ENCODE measurements at regions not wholly inside any gene's neighbourhood (a gene's known extent, or its start where the extent isn't known, plus 50 kb on each side); places are given as distances from the start of the nearest gene placed in this dataset.
A peak's percentile ranks its signal among the peaks of the same experiment; 100 is the strongest.

DNA sequence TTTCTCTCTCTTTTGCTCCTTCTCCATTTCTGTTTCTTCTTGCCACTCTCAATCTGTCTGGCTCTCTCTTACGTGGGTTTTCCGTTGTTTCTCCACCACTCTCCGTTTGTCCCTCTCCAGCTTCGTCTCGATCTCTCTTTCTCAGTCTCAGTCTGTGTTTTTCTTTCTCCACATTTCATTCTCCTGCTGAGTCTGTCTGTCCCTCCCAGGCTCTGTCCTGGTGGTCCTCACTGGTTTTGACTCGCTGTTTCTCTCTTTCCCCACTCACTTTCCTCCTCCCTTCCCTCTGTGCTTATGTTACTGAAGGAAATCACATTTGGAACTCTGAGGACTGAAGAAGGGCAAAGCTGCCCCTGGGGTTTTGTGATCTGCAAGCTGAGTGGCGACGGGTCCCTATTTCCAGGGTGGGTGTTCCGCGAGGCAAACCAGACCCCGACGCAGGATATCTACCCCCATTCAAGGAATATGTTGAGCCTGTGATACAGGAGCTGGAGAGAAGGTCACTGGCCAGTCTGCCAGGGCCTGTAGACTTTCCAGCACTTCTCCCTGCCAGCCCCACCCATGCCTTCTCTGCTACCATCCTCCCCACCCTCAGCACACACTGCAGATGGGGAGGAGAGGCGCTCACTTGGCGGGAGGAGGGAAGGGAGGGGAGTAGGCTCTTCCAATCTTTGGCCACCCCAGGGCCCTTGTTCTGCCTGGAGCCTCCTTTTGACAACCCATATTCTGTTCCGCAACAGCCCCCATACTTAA, 102.7 kb upstream of the MAP1LC3B2 start:
- no peak for DNase-seq (ENCODE audit: low spot score)

DNA sequence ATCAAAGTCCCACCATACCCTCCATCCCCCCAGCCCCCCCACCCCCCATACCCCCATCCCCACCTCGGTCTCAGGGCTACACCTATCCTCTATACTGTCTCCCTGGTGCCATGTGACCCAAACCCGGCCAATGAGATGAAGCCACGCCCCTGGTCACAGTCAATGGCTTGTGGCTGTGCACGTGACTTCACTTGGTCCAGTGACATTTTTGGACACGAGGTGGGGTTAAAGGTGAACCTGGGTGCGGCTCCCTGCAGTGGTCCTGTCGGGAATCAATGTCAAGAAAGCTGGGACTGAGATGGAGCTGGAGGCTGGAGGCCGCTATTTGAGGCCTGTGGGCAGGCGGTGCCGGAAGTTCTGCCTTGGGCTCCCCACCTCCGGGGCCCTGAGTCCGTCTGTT, 100.7 kb upstream of the MAP1LC3B2 start:
- DNase-seq (ENCODE audit: low spot score): no peak

DNA sequence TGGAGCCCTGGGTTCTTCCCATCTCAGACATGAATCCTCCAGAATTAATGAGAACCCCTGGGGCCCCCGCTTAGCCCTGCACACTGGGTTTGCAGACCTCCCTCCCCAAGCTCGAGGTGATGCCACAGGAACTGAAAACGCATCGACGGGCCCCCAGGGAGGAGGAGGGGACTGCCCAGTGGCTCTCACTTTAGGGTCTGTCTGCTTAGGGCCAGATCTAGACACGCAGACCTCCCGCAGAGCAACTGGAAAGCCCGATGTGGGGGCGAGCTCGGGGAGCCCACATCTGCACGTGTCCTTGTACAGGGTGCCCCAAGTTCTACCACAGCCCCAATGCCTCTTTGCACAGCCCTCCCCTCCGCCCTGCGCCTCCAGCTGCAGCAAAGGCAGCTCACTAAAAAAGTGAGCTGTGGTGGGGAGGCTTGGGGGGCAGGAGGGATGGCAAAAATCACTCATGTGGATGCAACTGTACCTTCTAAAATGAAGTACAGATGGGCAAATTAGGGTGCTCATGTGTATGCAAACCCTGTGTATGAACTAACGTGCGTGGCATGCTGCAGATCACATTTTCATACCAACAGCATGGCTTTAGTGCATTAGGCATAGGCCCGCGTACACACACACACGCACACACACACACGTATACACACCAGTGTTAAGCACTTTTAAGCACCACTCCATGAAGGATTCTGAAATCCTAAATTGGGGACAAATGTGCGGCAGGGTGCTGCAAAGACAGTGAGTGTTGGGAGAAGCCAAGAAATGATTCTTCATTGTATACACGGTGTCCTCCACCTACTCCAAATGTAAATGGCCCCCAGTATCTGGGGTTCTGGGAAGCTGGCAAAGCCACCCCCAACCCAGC, 99.9 kb upstream of the MAP1LC3B2 start:
- DNase-seq (ENCODE audit: low spot score): no peak

DNA sequence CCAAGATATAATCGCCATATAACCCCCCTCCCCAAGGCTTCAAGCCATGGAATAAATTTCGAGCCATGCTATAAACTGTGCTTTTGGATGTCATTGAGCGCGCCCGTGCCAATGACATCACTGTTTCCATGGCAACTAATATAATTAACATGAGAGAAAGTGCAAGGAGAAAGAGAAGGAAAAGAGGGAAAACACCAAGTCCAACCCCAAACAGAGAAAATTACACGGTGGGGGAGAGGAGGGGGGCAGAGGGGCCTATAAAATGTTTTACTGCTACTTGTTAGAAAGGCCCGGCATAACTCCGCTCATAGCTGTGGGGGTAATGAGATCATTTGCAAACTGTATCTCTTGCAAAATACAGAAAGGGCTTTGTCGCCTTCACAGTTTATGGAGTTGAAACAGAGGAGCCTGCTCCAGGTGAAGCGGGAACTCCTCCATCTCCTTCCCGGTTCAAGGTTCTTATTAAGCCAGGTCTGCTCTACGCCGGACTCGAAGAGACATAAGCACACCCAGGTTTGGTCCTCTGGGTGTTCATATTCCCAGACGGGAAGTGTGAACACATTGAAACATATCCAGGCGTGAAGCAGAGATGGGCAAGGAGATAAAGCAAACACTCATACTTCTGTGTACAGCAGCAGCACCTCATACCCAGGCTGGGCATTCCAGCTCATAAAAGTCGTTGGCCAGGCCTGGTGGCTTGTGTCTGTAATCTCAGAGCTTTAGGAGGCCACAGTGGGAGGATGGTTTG, 99.1 kb upstream of the MAP1LC3B2 start:
- no peak for DNase-seq (ENCODE audit: low spot score)

DNA sequence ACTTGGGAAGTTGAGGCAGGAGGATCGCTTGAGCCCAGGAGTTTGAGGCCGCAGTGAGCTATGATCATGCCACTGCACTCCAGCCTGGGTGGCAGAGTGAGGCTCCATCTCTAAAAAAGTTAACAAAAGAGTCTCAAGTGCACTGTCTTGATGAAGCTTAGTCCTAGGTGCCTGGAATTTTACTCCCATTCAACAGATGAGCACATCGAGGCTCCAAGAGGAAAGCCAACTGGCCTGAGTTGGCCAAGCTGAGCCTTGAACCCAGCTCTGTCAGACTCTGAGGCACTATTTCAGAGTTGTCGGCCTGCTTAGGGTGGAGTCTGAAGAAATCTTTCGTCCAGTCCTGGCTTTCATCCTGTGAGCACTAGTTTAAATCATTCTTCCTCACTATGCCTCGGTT, 98.1 kb upstream of the MAP1LC3B2 start:
- DNase-seq (ENCODE audit: low spot score): no peak

DNA sequence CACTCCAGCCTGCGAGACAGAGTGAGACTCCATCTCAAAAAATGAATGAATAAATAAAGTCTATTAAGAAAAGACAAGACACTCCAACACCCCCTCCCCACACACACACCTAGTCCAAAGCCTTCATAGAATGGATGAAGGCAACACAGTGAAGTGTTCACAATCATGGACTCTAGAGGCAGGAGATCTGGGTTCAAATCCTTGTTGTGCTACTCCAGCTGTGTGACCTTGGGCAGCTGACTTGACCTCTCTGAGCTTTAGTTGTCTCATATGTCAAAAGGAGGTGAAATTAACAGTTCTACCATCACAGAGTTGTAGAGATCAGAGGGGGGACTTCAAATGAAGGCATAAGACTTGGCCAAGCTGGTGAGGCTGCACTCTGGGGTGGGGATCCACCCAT, 95.8 kb upstream of the MAP1LC3B2 start:
- no peak for DNase-seq (ENCODE audit: low spot score)

DNA sequence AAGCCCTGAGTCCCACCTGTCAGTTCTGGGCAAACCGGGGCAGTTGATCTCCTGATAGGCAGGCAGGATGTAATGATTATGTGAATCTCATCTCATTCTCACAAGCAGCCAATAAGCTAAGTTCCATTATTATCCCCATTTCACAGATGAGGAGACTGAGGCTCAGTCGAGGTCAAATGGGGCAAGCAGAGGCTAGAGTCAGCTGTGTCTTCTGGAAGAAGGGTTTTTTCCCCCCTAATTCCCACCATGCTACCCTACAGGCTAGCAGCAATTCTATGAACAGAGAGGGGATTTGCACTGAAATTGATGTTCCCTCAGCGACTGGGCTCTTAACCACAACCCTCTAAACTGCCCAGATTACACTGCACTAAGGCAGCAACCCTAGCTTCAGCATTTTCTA, 93.8 kb upstream of the MAP1LC3B2 start:
- DNase-seq (ENCODE audit: low spot score): no peak

DNA sequence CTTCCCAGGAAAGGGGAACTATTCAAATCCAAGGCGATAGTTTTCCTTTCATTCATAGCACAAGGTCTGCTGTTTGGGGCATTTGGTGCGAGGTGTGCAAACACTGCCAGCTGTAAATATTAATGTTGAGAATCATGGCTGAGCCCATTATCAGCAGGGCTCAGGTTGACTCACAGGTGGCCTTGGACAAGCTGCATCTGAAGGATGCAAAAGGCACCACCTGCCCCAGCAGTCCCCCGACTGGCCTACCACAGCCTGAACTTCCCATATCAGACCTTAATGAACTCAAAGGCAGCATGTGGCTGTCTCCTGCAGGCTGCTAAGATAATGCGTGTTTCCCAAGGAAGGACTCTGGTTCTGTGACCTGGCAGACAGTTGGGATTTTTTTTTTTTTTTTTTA, 93.3 kb upstream of the MAP1LC3B2 start:
- peak; percentile 24 for DNase-seq (ENCODE audit: low spot score)

DNA sequence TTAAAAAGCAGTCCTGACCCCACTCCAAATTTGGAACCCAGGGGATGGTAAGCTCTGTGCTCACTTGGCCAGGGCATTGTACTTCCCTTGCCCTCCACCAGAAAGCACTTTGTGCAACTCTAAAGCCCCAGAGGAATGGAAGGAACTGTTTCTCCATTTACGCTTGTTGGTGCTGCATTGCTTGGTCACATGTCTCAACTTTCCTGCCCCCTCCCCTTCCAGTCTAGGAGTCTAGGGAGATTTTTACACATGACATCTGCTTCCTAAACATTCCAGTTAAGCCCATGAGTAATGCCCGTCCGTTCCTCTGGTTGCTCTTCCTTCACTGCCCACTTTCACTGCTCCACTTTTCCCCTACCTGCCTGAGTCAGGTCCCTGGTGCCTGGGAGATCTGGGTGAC, 92.6 kb upstream of the MAP1LC3B2 start:
- DNase-seq (ENCODE audit: low spot score): peak; percentile 31

DNA sequence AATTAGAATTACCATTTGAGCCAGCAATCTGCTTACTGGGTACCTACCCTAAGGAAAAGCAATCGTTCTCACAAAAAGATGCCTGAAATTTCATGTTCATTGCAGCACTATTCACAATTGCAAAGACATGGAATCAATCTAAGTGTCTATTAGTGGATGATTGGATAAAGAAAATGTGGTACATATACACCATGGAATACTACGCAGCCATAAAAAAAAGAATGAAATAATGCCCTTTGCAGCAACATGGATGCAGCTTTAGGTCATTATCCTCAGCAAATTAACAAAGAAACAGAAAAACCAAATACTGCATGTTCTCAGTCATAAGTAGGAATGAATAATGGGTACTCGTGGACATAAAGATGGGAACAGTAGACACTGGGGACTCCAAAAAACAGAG, 89.8 kb upstream of the MAP1LC3B2 start:
- no peak for DNase-seq (ENCODE audit: low spot score)

DNA sequence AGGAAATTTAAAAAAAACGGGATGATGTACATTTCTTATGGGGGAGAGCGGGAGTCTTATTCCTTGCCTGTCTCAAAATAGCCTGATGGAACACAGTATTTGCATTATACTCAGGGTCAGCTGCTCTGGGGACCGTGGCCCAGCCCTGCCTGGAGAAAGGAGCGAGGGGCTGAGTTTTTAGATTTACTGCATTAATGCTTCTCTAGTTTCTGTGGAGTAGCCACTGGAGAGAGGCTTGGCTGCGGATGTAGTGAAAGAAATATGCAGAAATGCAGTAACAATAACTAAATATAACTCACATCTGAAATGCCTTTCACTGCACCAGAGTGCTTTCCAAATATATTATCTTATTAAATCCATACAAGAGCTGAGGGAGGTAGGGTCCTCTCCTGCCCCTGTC, 87.6 kb upstream of the MAP1LC3B2 start:
- no peak for DNase-seq (ENCODE audit: low spot score)

DNA sequence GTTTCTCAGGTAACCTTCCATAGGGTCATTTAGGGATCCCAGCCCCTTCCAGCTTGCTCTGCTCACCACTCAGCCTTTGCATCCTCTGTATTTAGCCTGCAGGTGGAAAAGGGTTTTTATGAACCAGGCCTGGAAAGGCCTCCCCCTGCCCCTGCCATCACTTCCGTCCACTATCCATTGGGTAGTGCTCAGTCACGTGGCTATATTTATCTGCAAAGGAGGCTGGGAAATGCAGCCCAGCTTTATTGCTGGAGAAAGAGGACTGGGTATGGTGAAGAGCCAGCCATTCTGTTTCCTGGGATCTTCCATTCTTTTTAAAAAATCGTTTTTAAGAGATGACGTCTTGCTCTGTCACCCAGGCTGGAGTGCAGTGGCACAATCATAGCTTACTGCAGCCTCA, 87.0 kb upstream of the MAP1LC3B2 start:
- DNase-seq (ENCODE audit: low spot score): no peak

DNA sequence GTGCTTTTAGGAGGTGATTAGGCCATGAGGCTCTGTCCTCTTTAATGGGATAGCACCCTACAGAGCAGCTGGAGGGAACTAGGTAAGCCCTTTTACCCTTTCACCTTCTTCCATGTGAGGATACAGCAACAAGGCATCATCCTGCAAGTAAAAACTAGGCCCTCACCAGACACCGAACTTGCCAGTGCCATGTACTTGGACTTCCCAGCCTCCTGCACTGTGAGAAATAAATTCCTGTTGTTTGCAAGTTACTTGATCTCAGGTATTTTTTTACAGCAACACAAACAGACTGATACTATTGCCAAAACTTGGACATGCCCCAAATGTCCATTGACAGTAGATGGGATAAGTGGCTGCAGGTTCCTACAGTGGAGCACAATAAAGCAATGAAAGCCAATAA, 85.8 kb upstream of the MAP1LC3B2 start:
- DNase-seq (ENCODE audit: low spot score): no peak

DNA sequence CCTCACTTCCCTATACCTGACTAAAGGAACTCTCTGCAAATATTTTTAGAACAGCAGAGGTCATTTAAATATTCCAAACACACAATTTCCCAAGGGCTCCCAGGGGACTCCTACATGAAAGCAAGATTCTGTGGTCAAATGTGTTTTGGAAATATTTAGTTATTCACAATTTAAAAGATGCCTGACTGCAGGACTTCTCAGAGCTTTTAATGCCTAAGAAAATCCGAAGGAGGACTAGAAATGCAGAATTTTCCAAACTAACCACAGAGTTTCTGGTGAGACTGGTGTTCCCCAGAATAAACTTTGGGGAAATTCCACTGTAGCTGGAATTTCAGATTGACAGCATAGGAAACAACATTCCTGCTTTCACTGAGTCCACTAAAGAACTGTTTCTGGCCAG, 84.8 kb upstream of the MAP1LC3B2 start:
- DNase-seq (ENCODE audit: low spot score): no peak

DNA sequence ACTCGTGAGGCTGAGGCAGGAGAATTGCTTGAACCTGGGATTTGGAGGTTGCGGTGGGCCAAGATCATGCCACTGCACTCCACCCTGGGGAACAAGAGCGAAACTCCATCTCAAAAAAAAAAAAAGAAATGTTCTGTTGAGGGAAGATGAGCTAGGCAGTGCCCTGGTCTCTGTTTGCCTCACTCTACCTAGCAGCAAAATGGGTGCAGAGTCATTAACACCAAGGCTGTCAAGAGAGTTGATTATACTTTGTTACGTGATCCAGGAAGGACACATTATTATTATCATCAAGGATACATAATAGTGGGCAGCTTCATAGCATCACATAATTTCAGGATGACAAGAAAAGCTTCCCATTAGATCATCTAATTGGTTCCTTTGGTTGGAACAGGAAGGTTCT, 84.3 kb upstream of the MAP1LC3B2 start:
- no peak for DNase-seq (ENCODE audit: low spot score)

DNA sequence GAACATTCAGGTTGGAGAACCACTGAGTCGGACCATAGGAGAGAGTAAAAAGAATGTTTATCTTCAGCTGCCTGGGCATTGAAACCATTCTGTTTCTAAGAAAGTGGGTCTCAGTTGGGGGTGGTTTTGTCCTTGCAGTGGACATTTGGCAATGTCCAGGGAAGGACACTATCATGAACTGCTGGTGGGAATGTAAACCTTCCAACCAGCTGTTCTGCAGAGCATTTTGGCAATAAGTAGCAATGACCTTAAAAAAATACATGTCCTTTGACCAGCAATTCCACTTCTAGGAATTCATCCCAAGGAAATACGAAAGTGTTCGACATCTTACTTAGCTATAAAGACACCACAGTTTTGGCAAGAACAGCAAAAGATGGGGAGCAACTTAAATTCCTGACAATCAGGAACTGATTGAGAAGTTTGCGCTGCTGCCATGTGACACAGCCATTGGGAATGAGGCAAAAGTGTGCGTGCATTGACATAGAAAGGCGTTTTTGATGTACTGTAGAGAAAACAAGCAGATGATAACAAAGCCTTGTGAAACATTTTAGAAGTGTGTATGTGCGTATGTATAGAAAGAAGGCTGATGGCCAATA, 82.9 kb upstream of the MAP1LC3B2 start:
- no peak for DNase-seq (ENCODE audit: low spot score)

DNA sequence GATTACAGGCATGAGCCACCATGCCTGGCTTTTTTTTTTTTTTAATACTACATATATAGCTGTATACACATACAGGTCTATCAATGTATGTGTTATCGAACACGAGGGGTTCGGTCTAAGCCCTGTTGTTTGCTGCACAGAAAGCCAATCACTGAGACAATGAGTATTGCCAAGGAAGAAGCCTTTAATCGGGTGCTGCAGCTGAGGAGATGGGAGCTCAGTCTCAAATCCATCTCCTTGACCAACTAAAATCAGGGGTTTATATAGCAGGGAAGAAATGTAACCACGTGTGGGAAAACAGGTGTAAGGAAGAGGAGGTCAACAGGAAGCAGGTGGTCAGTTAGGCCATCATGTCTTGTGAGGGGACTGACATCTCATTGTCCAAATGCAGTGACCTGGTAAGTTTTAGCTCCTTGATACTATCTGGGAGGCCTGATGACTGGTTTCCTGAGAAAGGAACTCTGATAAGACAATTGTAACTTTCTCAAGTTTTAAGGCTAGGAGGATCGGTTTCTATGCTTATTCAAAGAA, 80.9 kb upstream of the MAP1LC3B2 start:
- no peak for DNase-seq (ENCODE audit: low spot score)

DNA sequence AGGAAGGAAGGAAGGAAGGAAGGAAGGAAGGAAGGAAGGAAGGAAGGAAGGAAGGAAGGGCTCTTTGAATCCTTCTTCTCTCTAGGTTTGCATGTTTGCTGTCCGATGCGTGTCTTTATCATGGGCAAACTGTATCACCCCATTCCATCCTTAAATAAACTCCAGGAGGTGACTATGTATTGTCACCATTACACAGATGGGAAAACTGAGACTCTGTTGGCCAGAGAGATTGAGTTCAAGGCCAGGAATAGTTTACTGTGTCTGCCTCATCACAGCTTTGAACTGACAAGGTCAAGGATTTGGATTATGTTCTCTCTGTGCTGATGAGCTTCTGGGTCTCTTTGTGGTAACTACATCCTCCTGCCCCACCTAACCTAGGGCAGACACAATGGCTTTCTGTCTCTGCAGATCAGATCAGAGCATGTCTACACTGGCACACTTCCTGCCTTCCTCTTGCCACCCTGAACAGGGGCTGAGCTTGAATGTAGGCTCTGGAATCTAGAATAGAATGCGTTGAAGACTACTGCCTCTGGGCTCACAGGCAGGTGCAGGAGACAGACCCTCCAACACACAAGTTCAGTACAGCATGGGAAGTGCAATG, 78.9 kb upstream of the MAP1LC3B2 start:
- DNase-seq (ENCODE audit: low spot score): no peak

DNA sequence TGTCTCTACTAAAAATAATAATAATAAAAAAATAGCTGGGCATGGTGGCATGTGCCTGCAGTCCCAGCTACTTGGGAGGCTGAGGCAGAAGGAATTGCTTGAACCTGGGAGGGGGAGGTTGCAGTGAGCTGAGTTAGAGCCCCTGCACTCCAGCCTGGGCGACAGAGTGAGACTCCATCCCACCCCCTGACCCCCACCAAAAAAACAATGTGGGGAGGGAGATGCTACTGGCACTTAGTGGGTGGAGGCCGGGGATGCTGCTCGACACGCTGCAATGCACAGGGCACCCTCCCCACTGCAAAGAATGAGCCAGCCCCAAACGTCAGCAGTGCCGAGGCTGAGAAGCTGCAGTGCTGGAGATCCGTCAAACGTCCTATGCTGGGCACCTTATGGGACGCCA, 77.5 kb upstream of the MAP1LC3B2 start:
- no peak for DNase-seq (ENCODE audit: low spot score)

DNA sequence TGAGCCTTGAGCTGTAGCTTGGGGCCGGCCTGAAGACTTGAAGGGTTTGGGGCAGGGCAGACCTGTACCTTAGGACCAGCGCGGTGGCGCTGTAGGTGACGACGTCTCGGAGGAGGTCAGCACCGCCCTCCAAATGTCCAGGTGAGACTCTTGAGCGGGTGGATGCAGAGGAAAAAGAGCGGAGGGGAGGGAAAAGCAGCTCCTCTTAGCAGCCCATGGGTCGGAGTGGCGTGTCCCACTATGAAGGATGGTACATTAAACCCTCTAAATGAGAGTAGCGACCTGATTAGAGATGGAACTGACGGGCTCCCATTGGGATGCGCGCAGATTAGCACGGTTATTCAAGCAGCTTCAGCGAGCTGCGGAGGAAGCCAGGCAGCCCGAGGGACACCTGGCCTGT, 77.0 kb upstream of the MAP1LC3B2 start:
- no peak for DNase-seq (ENCODE audit: low spot score)

DNA sequence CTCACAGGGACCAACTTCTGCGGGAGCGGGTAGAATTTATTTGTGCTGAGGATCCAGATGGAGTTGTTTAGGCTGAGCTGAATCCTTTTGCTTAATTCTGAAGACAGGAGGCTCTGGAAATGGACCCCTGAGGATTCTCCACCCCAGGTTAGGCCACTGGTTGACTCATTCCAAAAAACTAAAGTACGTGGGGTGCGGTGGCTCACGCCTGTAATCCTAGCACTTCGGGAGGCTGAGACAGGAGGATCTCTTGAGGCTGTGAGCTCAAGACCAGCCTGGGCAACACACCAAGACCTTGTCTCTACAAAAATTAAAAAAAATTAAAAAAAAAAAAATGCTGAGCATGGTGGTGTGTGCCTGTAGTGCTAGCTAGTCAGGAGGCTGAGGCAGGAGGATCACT, 76.3 kb upstream of the MAP1LC3B2 start:
- DNase-seq (ENCODE audit: low spot score): no peak
